Body of pancreas (tissue), 4 donors: ENCODE measurements at regions not wholly inside any gene's neighbourhood (a gene's known extent, or its start where the extent isn't known, plus 50 kb on each side); places are given as distances from the start of the nearest gene placed in this dataset.

Experiments
- ATAC-seq: fragments of 150-250 bp; one replicate; pipeline ENCODE4 v1.9.1; 2016
- DNase-seq, 4 donors: peaks; one replicate each; pipeline ENCODE4 v3.0.0-alpha.2; 2019
- H3K27ac ChIP-seq, 4 donors: fragments of 200-600 bp; sonication (generic); 1 replicate in 3 of 4; 2 replicates in 1 of 4; pipeline versions ENCODE4 v1.5.1 to v1.6.1; 2016 to 2019; ENCODE audit warnings: mild to moderate bottlenecking in 1 of 4, mixed read lengths in 1 of 4, moderate library complexity in 1 of 4
- H3K27me3 ChIP-seq, 2 donors: fragments of 200-600 bp; sonication (generic); one replicate each; pipeline ENCODE4 v1.6.0; 2016; ENCODE audit warnings: mild to moderate bottlenecking in 1 of 2
- H3K36me3 ChIP-seq, 2 donors: fragments of 200-600 bp; sonication (generic); replicated peaks in 1 of 2; 2 replicates each; pipeline ENCODE4 v1.5.1; 2016; ENCODE audit warnings: low read depth in 2 of 2; ENCODE audit not compliant: insufficient read depth in 1 of 2
- H3K4me1 ChIP-seq: fragments of 200-600 bp; sonication (generic); one replicate; pipeline ENCODE4 v1.6.0; 2016
- H3K4me3 ChIP-seq, 2 donors: fragments of 200-600 bp; sonication (generic); 1 replicate in 1 of 2; 2 replicates in 1 of 2; pipeline ENCODE4 v1.5.1; 2016 to 2019
- H3K9me3 ChIP-seq, 3 donors: fragments of 200-600 bp; sonication (generic); 1 replicate in 2 of 3; 2 replicates in 1 of 3; pipeline ENCODE4 v1.5.1; 2016
- POLR2A ChIP-seq, 3 donors: fragments of 450-650 bp; IDR thresholded peaks; one replicate each; pipeline ENCODE4 v1.6.1; 2016; ENCODE audit warnings: antibody characterized with exemption in 3 of 3, mild to moderate bottlenecking in 2 of 3
- WGBS, 2 donors: methylation state at CpG; one replicate each; pipeline ENCODE4 v1.1.5; 2017; 5-methylcytosine and 5-hydroxymethylcytosine counted together
- intact Hi-C: fragments of 100-400 bp; cut with DNase I; formaldehyde crosslinking; loops from one replicate; pipeline ENCODE4 v1.15.1; 2023
- TF ChIP-seq, protein P1 (sequence below), 7 experiments: fragments of 450-650 bp in 4 of 7; fragments of 200-600 bp in 3 of 7; sonication (generic) in 3 of 7; IDR thresholded peaks; one replicate each; pipeline ENCODE4 v1.5.1; 2016 to 2019; ENCODE audit warnings: antibody characterized with exemption in 7 of 7

DNA sequence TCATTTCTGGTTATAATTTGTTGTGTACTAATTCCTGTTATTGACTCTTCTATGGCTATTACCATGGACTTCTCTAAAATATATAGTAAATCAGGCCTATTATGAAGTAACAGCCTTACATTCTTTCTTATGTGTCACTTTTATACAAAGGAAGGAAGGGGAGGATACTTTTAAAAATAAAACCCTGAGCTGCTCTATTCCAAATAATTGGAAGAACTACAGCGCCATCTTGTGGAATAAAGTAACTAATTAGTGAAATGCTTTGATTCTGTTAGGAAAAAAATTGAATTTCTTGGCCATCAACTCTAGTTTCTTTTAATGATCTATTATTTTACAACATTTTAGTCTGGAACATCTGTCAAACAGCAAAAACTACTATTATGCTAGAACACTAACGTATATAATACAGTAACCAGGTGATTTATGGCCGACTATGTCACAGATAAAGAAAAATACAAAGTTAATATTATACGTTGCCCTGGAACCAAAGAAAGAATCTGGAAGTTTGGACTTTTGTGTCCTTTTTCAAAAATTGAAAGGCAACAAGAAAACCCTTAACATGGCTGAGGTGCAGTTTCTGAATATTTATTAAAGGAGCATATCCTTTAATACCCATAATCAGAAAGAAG lies 55.0 kb upstream of the NELL2 start:
- intact Hi-C loops, result no loop called here
- Histone ChIP-seq H3K27ac (no peak overlapping the region), H3K36me3 (no peaks in the 10 kb centered on the region), H3K27me3 (no peaks in the 10 kb centered on the region), H3K4me1 (no peaks in the 10 kb centered on the region), H3K9me3 (no peaks in the 10 kb centered on the region), H3K4me3 (no peak overlapping the region)
- TF ChIP-seq, protein P1, sequence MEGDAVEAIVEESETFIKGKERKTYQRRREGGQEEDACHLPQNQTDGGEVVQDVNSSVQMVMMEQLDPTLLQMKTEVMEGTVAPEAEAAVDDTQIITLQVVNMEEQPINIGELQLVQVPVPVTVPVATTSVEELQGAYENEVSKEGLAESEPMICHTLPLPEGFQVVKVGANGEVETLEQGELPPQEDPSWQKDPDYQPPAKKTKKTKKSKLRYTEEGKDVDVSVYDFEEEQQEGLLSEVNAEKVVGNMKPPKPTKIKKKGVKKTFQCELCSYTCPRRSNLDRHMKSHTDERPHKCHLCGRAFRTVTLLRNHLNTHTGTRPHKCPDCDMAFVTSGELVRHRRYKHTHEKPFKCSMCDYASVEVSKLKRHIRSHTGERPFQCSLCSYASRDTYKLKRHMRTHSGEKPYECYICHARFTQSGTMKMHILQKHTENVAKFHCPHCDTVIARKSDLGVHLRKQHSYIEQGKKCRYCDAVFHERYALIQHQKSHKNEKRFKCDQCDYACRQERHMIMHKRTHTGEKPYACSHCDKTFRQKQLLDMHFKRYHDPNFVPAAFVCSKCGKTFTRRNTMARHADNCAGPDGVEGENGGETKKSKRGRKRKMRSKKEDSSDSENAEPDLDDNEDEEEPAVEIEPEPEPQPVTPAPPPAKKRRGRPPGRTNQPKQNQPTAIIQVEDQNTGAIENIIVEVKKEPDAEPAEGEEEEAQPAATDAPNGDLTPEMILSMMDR (IDR thresholded peaks at IDR 0.05), result peak; percentile 27 to 68 (median 59)
- no peak for TF ChIP-seq POLR2A (IDR thresholded peaks at IDR 0.05)
- ATAC-seq (no peak), DNase-seq (no peak)
- WGBS, 2 donors, result 23% methylated on average over 4 of the region's 4 CpGs

DNA sequence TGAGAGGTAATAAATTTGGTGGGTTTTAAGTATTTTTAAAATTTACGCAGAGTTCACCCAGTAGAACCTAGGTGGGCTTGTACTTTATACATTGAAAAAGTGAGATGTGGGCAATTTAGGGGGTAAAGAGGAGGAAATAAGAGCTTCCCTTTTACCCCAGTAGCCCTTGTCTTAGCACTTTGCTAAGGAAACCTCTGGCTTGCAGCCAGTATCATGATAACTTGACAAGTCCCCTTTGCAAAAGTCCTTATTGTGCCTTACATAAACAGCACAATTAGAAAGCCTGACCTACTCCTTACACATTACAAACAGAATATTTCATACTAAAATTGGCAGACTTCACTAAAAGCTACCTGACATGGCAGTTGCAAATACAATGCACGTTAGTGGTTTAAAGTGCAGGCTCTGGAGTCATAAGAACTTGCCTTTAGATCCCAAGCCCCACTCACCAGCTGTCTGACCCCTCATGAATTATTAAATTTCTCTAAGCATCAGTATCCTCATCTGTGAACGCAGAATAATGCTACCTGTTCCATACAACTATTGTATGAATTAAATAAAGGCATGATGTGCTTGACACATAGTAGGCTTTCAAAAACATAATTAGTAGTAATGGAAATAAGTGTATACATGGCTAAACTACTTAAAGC lies 53.2 kb upstream of the NELL2 start:
- Histone ChIP-seq H3K4me1 (no peaks in the 10 kb centered on the region), H3K27ac (no peak overlapping the region), H3K4me3 (no peak overlapping the region), H3K9me3 (no peaks in the 10 kb centered on the region), H3K27me3 (no peaks in the 10 kb centered on the region), H3K36me3 (no peaks in the 10 kb centered on the region)
- ATAC-seq, result no peak
- intact Hi-C loops, result loop anchor here (10.0 kb wide), 1 partner anchor 905 kb away; no protein-coding TSS in a partner anchor
- no peak for DNase-seq
- TF ChIP-seq, protein P1 (IDR thresholded peaks at IDR 0.05), result no peak
- TF ChIP-seq POLR2A (IDR thresholded peaks at IDR 0.05), result no peak
- 63 to 75% methylated on average over 3 of the region's 3 CpGs for WGBS, 2 donors
